Epidermal melanocyte (primary cell): ENCODE measurements at regions not wholly inside any gene's neighbourhood (a gene's known extent, or its start where the extent isn't known, plus 50 kb on each side); places are given as distances from the start of the nearest gene placed in this dataset.
"Not testable (repeated sequence)": the region's sequence is repeated elsewhere in the genome, so short reads cannot be mapped to it uniquely, and the experiment has no call there.

Experiments
- DNase-seq: peaks from one replicate; pipeline ENCODE4 v3.0.0; 2011; ENCODE audit warnings: low spot score; ENCODE audit not compliant: insufficient read length

GRCh38 chr16:66116163-66117002, 250.1 kb upstream of the CDH5 start:
- DNase-seq, result no peak

DNA sequence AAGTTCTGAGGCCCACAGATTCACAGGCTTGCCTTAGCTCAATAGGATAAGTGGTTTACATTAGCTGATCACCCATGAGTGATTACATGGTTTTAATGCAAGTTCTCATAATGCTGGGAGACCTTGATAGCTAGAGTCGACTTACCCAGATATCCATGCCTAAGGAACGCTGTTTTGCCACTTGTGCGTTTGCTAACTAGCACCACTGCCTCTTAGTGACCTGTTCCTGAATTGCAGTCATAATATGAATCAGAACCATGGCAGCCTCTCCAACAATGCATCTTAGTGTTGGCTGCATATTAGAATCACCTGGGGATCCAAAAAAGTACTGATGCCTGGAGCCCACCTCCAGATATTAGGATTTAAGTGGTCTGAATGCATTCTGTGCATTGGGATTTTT, 251.1 kb upstream of the CDH5 start:
- DNase-seq, result no peak

DNA sequence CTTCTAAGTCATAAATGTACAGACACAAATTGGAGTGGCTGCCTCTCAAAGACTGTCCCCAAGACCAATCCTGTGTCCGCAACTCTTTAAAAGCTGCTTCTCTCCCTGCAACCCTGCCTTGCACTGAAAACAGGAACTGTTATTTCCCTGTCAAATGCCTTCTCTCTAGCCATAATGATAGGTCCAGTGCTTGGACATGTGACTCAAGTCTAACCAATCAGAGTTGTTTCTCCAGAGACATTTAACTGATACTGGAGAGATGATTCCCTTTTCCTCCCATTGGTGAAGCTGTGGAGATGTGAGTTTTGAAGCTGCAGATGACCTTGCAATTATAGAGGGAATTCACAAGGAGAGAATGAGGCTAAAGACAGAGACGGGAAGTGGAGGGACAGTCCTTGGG, 253.3 kb upstream of the CDH5 start:
- no peak for DNase-seq

DNA sequence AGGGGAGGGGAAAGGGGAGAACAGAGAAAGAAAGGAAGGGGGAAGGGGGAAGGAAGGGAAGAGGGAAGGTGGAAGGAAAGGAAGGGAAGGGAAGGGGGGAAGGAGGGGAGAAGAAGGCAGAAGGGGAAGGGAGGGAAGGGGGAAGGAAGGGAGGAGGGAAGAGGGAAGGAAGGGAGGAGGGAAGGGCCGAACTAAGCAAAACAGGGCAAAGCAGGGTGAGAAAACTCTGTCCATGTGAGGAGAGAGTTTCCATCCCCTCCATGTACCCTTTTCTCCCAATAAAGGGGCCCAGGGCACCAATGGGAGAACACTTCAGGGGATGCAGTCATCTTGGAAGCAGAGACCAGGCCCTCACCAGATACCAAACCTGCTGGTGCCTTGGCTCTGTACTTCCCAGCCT, 256.8 kb upstream of the CDH5 start:
- DNase-seq, result no peak

DNA sequence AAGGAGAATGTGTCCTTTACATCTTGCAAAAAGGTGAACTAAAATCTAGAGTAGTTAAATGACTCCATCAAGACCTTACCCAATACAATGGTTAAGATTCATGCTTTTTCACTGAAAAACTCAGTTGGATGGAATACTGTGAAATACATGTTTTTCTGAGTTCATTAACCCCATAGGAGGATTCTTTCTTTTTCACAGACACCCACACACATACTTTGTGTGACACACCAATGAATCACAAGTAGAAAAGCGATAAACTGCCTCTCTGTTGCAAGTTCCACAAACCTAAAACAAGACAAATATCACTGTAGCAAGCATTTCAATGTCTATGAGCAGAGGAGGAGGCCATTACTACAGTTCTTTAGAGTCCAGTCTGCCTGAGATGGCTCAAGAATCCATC, 258.8 kb upstream of the CDH5 start:
- no peak for DNase-seq

- DNase-seq, result no peak
These were observed 263.3 kb upstream of the CDH5 start for GRCh38 chr16:66103211-66103610.

- DNase-seq, result no peak
These were observed 267.2 kb upstream of the CDH5 start for GRCh38 chr16:66099306-66099705.

DNA sequence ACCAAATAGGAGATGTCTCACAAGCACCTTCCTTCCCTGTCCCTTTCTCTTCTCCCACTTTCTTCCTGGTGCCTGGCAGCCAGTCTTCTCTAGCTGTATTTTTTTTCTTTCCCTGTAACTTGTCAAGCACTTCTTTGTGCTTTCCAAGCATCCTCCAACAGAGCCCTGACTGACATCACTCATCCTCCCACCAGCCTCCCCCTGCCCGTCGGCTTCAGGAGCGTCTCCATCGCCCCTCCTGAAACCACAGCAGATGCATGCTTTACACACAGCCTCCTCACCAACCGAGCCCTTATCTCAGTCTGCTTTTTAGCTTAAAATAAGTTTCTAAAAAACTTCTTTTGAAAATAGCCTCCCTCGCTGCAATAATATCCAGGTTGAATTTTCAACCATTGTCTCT, 268.7 kb upstream of the CDH5 start:
- no peak for DNase-seq

DNA sequence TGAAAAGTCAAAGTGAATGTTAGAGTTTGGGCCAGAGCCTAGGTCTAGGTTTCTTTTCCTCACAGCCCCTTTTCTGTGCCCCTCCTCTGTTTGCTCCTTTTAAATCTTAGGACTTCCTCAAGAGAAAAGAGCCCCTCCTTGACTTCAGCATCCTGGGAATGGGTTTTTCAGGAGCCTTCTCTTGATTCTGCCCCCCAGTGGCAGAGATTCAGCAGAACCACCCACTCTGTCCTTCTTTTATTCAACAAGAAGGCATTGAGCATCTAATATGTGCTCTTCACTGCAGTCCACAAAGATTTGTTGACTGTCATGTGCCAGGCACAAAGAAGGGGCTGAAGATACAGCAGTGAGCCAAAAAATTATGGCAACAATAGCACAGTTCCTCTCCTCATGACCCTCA, 270.8 kb upstream of the CDH5 start:
- no peak for DNase-seq

GRCh38 chr16:66093191-66093590, 273.3 kb upstream of the CDH5 start:
- no peak for DNase-seq

DNA sequence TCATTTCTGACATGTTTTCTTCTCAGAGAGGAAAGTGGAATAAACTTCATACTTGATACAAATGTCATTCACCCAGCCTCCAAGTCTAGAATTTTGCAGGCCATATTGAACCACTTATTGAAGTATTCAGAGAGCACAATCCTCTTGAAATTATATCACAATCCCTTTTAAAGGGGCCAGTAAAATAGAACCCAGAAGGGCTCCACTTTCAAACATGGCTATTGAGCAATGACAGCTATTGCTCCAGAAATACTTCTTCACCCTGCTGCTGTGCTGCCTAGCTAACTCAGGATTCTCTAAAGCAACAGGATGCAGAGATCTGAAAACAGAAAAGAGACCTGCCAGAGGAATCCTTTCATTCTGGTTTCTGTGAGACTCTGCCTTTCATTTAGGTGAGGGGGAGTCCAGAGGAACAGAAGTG, 275.0 kb upstream of the CDH5 start:
- DNase-seq, result peak; percentile 42

DNA sequence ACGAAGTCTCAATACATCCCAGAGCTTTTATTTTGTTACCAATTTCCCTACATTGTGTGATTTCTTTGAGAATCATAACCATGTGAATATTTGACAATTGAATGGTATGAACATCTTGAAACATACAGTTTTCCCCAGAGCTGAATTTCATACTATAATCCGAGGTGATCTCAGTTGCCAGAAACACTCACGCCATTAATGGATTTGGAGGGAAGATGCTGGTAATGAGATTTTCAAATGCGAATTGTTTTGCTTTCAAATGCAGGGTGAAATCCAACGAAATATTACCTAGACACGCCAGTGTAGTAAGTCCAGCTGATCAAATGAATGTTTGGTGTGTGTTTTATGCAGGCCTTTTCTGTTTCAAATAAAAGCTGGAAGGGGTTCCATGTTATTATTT, 277.8 kb upstream of the CDH5 start:
- DNase-seq, result no peak

- DNase-seq, result no peak
These were observed 279.2 kb upstream of the CDH5 start for GRCh38 chr16:66087308-66087707.

DNA sequence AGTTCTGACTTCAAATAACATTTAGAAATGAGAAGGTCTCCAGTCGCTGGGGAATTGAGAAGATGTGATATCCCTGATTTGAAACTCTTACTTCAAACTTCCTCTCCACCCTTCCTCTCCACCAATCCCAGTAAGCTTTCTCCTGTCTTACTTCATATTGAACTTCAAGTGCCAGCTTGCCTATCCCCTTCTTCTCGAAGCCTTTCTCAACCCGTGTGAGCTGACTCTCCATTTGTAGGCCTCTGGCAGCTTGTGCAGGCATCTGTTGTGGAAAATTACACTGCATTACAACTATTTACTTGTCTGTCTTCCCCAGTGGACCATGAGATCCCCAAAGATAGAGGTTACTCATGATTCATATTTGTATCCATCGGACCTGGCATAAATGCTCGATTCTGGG, 280.8 kb upstream of the CDH5 start:
- no peak for DNase-seq

GRCh38 chr16:66084731-66085130, 281.8 kb upstream of the CDH5 start:
- DNase-seq, result not testable (repeated sequence)

DNA sequence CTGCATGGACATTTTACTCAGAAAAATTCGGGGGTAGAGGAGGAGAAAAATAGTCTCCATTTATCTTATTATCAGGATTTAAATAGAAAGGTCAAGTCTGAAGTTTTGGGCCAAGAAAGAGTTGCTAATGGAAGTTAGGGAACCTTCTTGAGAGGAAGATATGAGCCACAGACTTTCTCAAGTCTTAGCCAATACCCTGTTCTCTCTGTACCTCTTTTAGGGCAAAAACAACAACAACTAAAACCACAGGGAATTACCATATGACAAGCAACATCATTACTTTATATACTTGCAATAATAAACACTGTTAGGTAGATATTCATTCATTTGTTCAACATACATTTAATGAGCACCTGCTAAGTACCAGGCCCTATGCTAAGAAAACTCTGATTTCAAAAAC, 282.2 kb upstream of the CDH5 start:
- DNase-seq, result no peak

- DNase-seq, result no peak
These were observed 283.3 kb upstream of the CDH5 start for GRCh38 chr16:66083171-66083570.

DNA sequence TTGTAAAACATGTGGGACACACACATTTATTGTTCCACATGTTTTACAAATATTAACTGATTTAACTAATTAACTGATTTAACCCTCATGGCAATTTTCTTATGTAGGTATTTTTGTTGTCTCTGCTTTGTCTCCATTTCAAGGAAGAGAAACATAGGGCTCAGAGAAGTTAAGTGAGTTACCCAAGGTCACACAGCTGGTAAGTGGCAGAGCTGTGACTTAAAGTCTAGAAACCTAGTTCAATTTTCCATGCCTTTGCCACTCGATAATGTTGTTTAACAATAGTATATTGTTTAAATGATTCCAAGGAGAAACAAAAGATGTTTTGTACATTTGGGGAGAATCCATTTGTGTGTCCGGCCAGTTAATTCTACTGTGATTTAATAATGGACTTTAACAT, 284.1 kb upstream of the CDH5 start:
- DNase-seq, result no peak

GRCh38 chr16:66081775-66082366, 284.6 kb upstream of the CDH5 start:
- no peak for DNase-seq

GRCh38 chr16:66079671-66080334, 286.7 kb upstream of the CDH5 start:
- no peak for DNase-seq

DNA sequence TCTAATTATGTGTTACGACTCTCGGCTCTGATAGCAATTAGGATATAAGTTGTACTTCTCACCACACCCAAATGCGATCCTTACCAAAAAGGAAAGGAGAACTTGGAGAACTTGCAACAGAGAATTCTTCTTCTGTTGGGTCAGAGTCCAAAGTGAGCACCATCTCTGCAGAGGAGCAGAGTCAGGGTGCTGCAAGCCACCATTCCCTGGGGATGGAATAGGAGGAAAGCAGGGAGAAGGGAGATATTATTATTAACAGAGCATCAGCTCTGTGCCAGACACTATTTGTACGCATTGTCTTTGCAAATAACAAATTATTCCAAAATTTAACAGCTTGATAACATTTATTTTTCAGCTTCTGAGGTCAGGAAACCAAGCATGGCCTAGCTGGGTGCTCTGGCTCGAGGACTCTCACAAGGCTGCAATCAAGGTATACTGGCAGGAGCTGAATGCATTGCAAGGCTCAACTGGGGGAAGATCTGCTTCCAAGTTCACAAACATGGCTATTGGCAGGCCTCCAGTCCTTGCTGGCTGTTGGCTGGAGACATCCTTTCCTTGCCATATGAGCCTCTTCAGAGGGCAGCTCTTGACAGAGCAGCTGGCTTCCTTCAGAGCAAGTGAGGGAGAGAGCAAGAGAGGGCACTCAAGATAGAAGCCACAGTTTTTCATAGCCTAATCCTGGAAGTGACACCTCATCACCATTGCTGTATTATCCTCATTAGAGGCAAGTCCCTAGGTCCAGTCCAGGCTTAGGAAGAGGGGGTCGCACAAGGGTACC, 296.2 kb upstream of the CDH5 start:
- no peak for DNase-seq

GRCh38 chr16:66069587-66069986, 296.9 kb upstream of the CDH5 start:
- DNase-seq, result no peak
